OCI-LY7 (cell line): ENCODE measurements at regions not wholly inside any gene's neighbourhood (a gene's known extent, or its start where the extent isn't known, plus 50 kb on each side); places are given as distances from the start of the nearest gene placed in this dataset.

ENCODE experiments used
- CTCF ChIP-seq: fragments of 200-600 bp; sonication (generic); conservative IDR thresholded peaks from 2 replicates; pipeline ENCODE4 v1.5.1; 2014; ENCODE audit warnings: mild to moderate bottlenecking, antibody characterized with exemption, low read length, moderate library complexity, mixed read lengths
- EZH2phosphoT487 ChIP-seq: fragments of 200-600 bp; sonication (generic); IDR thresholded peaks from 2 replicates; pipeline ENCODE4 v1.6.1; 2018; ENCODE audit warnings: low read depth, borderline replicate concordance, mild to moderate bottlenecking, mixed run types, antibody characterized with exemption, low read length, moderate library complexity, mixed read lengths

DNA sequence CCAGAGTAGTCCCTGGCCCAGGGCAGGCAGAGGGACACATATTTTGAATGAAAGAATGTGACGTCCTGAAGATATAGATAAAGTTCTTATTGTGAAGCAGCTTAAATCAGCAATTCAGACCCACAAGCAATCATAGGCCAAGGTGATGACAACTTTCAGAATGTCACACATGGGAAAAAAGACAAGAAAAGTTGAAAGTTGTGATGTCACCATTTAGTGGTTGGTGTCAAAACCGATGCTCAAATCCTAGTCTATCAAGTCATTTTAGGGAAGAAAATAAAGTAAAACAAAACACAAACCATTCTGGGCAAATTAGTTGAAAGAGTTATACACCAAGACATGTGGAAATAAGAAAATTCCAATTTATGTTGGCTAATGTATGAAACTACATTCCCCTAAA lies 710.8 kb downstream of the DOK5 start:
- TF ChIP-seq CTCF (no peak), EZH2phosphoT487 (no peak)
